Hepatocyte (in vitro differentiated cells): ENCODE measurements at regions not wholly inside any gene's neighbourhood (a gene's known extent, or its start where the extent isn't known, plus 50 kb on each side); places are given as distances from the start of the nearest gene placed in this dataset.

ENCODE experiments used
- DNase-seq: peaks from one replicate; pipeline ENCODE4 v3.0.0-alpha.2; 2016; ENCODE audit warnings: low spot score
- H2AFZ ChIP-seq: fragments of 200-600 bp; sonication (generic); 2 replicates; pipeline ENCODE4 v1.6.0; 2016; ENCODE audit warnings: antibody characterized with exemption, mild to moderate bottlenecking
- H3K27ac ChIP-seq: fragments of 200-600 bp; sonication (generic); 2 replicates; pipeline ENCODE4 v1.5.1; 2016; ENCODE audit warnings: mild to moderate bottlenecking
- H3K27me3 ChIP-seq: fragments of 200-600 bp; sonication (generic); 2 replicates; pipeline ENCODE4 v1.6.1; 2016
- H3K36me3 ChIP-seq: fragments of 200-600 bp; sonication (generic); replicated peaks from 2 replicates; pipeline ENCODE4 v1.5.1; 2016; ENCODE audit warnings: low read depth; ENCODE audit not compliant: insufficient read depth
- H3K4me1 ChIP-seq: fragments of 200-600 bp; sonication (generic); 2 replicates; pipeline ENCODE4 v1.5.1; 2016; ENCODE audit warnings: mild to moderate bottlenecking, moderate library complexity; ENCODE audit not compliant: insufficient read depth
- H3K4me2 ChIP-seq: fragments of 200-600 bp; sonication (generic); 2 replicates; pipeline ENCODE4 v1.6.0; 2016
- H3K4me3 ChIP-seq: fragments of 200-600 bp; sonication (generic); 2 replicates; pipeline ENCODE4 v1.5.1; 2016; ENCODE audit warnings: mild to moderate bottlenecking
- H3K79me2 ChIP-seq: fragments of 200-600 bp; sonication (generic); 2 replicates; pipeline ENCODE4 v1.6.0; 2017; ENCODE audit warnings: mild to moderate bottlenecking
- H3K9me2 ChIP-seq: fragments of 200-600 bp; sonication (generic); replicated peaks from 2 replicates; pipeline ENCODE4 v1.6.0; 2017; ENCODE audit warnings: mild to moderate bottlenecking; ENCODE audit not compliant: insufficient read depth
- H3K9me3 ChIP-seq: fragments of 200-600 bp; sonication (generic); 2 replicates; pipeline ENCODE4 v1.5.1; 2016; ENCODE audit warnings: low read depth, mild to moderate bottlenecking
- H4K20me1 ChIP-seq: fragments of 200-600 bp; sonication (generic); 2 replicates; pipeline ENCODE4 v1.6.0; 2016; ENCODE audit warnings: mild to moderate bottlenecking; ENCODE audit not compliant: insufficient read depth, poor library complexity, severe bottlenecking
- EZH2 ChIP-seq: fragments of 200-600 bp; sonication (generic); IDR thresholded peaks from 2 replicates; pipeline ENCODE4 v1.6.1; 2016; ENCODE audit warnings: antibody characterized with exemption, mild to moderate bottlenecking, borderline replicate concordance
- EZH2phosphoT487 ChIP-seq: fragments of 200-600 bp; sonication (generic); IDR thresholded peaks from one replicate; pipeline ENCODE4 v1.6.1; 2018; ENCODE audit warnings: antibody characterized with exemption, mild to moderate bottlenecking, low read depth, moderate library complexity; ENCODE audit not compliant: unreplicated experiment, severe bottlenecking
- WGBS: methylation state at CpG from one replicate; pipeline ENCODE4 v1.1.6; 2016; ENCODE audit warnings: low lambda C conversion rate; ENCODE audit errors: missing lambda C conversion rate; 5-methylcytosine and 5-hydroxymethylcytosine counted together
- TF ChIP-seq, protein P1 (sequence below): fragments of 200-600 bp; sonication (generic); IDR thresholded peaks from 2 replicates; pipeline ENCODE4 v1.5.1; 2016; ENCODE audit warnings: antibody characterized with exemption, mild to moderate bottlenecking; ENCODE audit not compliant: poor library complexity

DNA sequence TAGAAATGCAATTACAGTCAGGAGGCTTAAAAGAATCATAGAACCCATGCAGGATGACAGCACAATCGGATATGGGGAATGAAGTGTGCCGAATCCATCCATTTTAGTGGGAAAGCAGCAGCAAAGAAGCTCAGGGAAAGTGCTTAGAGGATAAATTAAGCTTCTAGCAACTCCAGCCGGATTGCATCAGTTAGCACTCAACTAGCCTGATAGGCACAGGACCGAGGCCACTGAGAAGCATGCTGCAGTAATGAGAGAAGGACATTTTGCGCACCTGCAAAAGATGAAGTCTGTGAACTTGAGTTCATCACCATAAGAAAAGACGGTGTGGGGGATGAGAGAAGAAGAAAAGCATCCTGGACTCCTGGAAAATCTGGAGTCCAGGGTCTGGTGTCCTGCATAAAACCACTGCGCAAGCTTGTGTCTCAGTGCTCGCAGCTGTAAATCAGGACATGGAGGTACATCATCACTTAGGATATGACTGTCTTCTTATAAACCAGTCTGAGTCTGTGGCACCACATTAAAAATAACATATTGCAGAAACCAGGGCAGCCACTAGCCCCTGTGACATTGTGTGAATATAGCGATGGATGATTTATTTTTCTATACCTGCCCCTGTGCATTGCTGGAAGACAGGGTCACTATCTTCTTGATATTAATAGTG, 665.5 kb upstream of the SOX11 start:
- Histone ChIP-seq H3K27me3 (no peaks in the 10 kb centered on the region), H3K4me2 (no peak overlapping the region), H4K20me1 (no peaks in the 10 kb centered on the region), H3K9me3 (no peaks in the 10 kb centered on the region), H3K27ac (no peak overlapping the region), H3K4me3 (no peak overlapping the region), H3K36me3 (no peaks in the 10 kb centered on the region), H3K79me2 (no peaks in the 10 kb centered on the region), H3K9me2 (no peaks in the 10 kb centered on the region), H3K4me1 (no peaks in the 10 kb centered on the region), H2AFZ (no peak overlapping the region)
- TF ChIP-seq EZH2 (no peak), EZH2phosphoT487 (no peak)
- TF ChIP-seq, protein P1, sequence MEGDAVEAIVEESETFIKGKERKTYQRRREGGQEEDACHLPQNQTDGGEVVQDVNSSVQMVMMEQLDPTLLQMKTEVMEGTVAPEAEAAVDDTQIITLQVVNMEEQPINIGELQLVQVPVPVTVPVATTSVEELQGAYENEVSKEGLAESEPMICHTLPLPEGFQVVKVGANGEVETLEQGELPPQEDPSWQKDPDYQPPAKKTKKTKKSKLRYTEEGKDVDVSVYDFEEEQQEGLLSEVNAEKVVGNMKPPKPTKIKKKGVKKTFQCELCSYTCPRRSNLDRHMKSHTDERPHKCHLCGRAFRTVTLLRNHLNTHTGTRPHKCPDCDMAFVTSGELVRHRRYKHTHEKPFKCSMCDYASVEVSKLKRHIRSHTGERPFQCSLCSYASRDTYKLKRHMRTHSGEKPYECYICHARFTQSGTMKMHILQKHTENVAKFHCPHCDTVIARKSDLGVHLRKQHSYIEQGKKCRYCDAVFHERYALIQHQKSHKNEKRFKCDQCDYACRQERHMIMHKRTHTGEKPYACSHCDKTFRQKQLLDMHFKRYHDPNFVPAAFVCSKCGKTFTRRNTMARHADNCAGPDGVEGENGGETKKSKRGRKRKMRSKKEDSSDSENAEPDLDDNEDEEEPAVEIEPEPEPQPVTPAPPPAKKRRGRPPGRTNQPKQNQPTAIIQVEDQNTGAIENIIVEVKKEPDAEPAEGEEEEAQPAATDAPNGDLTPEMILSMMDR: no peak
- 89% methylated on average over 9 of the region's 9 CpGs for WGBS
- DNase-seq: no peak

DNA sequence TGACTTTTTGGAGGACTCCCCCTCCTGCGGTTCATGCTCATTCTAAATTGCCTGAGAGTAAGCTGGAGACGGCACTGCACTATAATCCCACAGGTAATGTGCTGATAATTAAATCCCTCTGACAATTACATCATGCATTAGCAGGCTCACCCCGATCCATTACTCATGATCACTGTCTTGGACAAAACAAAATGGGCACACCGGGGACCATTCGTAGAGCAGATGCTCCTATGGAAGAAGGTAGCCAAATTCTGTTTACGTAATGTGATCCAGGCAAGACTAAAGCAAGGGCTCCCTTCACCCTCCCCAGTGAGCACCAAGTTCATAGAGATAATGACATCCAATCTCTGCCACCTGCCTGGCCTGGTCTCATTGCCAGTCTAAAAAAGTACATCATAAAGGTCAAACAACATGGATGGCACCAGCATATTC, 657.1 kb upstream of the SOX11 start:
- Histone ChIP-seq H3K9me3 (no peaks in the 10 kb centered on the region), H3K36me3 (no peaks in the 10 kb centered on the region), H4K20me1 (no peaks in the 10 kb centered on the region), H2AFZ (no peak overlapping the region), H3K9me2 (no peaks in the 10 kb centered on the region), H3K4me2 (no peak overlapping the region), H3K27me3 (no peaks in the 10 kb centered on the region), H3K79me2 (no peaks in the 10 kb centered on the region), H3K4me3 (no peak overlapping the region), H3K27ac (no peak overlapping the region), H3K4me1 (no peaks in the 10 kb centered on the region)
- WGBS: 84% methylated on average over 6 of the region's 6 CpGs
- DNase-seq: no peak
- TF ChIP-seq, protein P1: no peak
- TF ChIP-seq EZH2phosphoT487: no peak
- no peak for TF ChIP-seq EZH2

DNA sequence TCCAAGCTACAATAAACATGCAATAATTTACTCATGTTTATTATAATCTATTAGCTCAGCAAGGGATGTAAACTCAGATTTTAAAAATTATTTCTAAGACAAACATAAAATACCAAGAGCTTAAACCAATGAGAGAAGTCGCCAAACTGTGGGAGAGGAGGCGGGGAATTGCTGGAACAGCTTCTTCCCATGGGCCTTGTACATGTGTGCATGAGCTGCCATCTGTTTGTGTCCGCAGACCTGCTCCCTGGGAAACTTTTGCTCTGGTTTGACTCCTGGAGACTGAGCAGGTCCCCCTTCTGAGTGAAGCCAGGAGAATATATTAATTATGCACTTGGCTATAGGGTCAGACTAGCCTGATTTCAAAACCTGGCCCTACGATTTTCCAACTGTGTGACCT, 655.9 kb upstream of the SOX11 start:
- WGBS: 93% methylated on average over 4 of the region's 4 CpGs

More for the DNA sequence above, 655.9 kb upstream of the SOX11 start:
- Histone ChIP-seq H3K36me3 (no peaks in the 10 kb centered on the region), H3K4me1 (no peaks in the 10 kb centered on the region), H3K4me3 (no peak overlapping the region), H3K79me2 (no peaks in the 10 kb centered on the region), H2AFZ (no peak overlapping the region), H3K27ac (no peak overlapping the region), H3K4me2 (no peak overlapping the region), H3K9me2 (no peaks in the 10 kb centered on the region), H3K27me3 (no peaks in the 10 kb centered on the region), H4K20me1 (no peaks in the 10 kb centered on the region), H3K9me3 (no peaks in the 10 kb centered on the region)
- DNase-seq: no peak
- no peak for TF ChIP-seq EZH2
- TF ChIP-seq EZH2phosphoT487: no peak
- TF ChIP-seq, protein P1: no peak
